CD4-positive, alpha-beta T cell treated with Interleukin-17A for 1 hour (primary cell): ENCODE measurements at regions not wholly inside any gene's neighbourhood (a gene's known extent, or its start where the extent isn't known, plus 50 kb on each side); places are given as distances from the start of the nearest gene placed in this dataset.

Source experiments
- DNase-seq: peaks from one replicate; pipeline ENCODE4 v3.0.0-alpha.2; 2020

GRCh38 chrX:98380556-98380955 lies 1496.8 kb downstream of the RPA4 start:
- DNase-seq, result no peak

- DNase-seq, result no peak
Measured at GRCh38 chrX:98398542-98398941, 1514.8 kb downstream of the RPA4 start.

- DNase-seq, result no peak
Measured at GRCh38 chrX:98405376-98405775, 1521.7 kb downstream of the RPA4 start.

- no peak for DNase-seq
Measured at GRCh38 chrX:98407584-98407983, 1523.9 kb downstream of the RPA4 start.

GRCh38 chrX:98409867-98410266 lies 1526.2 kb downstream of the RPA4 start:
- DNase-seq, result no peak

GRCh38 chrX:98412058-98412457 lies 1528.3 kb downstream of the RPA4 start:
- no peak for DNase-seq

- DNase-seq, result no peak
Measured at GRCh38 chrX:98422536-98422935, 1538.8 kb downstream of the RPA4 start.

GRCh38 chrX:98432413-98432812 lies 1548.7 kb downstream of the RPA4 start:
- DNase-seq, result no peak

- DNase-seq, result no peak
Measured at GRCh38 chrX:98448524-98448923, 1564.8 kb downstream of the RPA4 start.

GRCh38 chrX:98452456-98452855 lies 1568.7 kb downstream of the RPA4 start:
- no peak for DNase-seq

GRCh38 chrX:98459669-98460068 lies 1576.0 kb downstream of the RPA4 start:
- DNase-seq, result no peak

GRCh38 chrX:98480606-98481005 lies 1596.9 kb downstream of the RPA4 start:
- DNase-seq, result no peak

- no peak for DNase-seq
Measured at GRCh38 chrX:98481636-98482035, 1597.9 kb downstream of the RPA4 start.

GRCh38 chrX:98490670-98491069 lies 1607.0 kb downstream of the RPA4 start:
- no peak for DNase-seq

- no peak for DNase-seq
Measured at GRCh38 chrX:98501426-98501825, 1617.7 kb downstream of the RPA4 start.

- no peak for DNase-seq
Measured at GRCh38 chrX:98506907-98507306, 1623.2 kb downstream of the RPA4 start.

GRCh38 chrX:98514032-98514431 lies 1630.3 kb downstream of the RPA4 start:
- no peak for DNase-seq

- DNase-seq, result no peak
Measured at GRCh38 chrX:98516120-98516519, 1632.4 kb downstream of the RPA4 start.

GRCh38 chrX:98523026-98523425 lies 1639.3 kb downstream of the RPA4 start:
- no peak for DNase-seq

- no peak for DNase-seq
Measured at GRCh38 chrX:98523521-98523920, 1639.8 kb downstream of the RPA4 start.

- DNase-seq, result no peak
Measured at GRCh38 chrX:98548519-98548918, 1664.8 kb downstream of the RPA4 start.

GRCh38 chrX:98568795-98569194 lies 1685.1 kb downstream of the RPA4 start:
- no peak for DNase-seq

- DNase-seq, result no peak
Measured at GRCh38 chrX:98605941-98606340, 1722.2 kb downstream of the RPA4 start.

GRCh38 chrX:98607739-98608138 lies 1724.0 kb downstream of the RPA4 start:
- no peak for DNase-seq

- DNase-seq, result no peak
Measured at GRCh38 chrX:98627645-98628044, 1743.9 kb downstream of the RPA4 start.

GRCh38 chrX:98637451-98637850 lies 1753.7 kb downstream of the RPA4 start:
- no peak for DNase-seq
